Hematopoietic multipotent progenitor cell treated with erythropoietin and hydrocortisone succinate and interleukin-3 and kit ligand, for 15 days (in vitro differentiated cells): ENCODE measurements at regions not wholly inside any gene's neighbourhood (a gene's known extent, or its start where the extent isn't known, plus 50 kb on each side); places are given as distances from the start of the nearest gene placed in this dataset.
A peak's percentile ranks its signal among the peaks of the same experiment; 100 is the strongest.
"Not testable (repeated sequence)": the region's sequence is repeated elsewhere in the genome, so short reads cannot be mapped to it uniquely, and the experiment has no call there.

Experiments
- DNase-seq: peaks from one replicate; pipeline ENCODE4 v3.0.0-alpha.2; 2015; ENCODE audit warnings: low spot score

- no peak for DNase-seq
Observed at GRCh38 chr9:102164247-102164646, 425.8 kb upstream of the GRIN3A start.

GRCh38 chr9:102153081-102153480, 414.6 kb upstream of the GRIN3A start:
- DNase-seq = not testable (repeated sequence)

GRCh38 chr9:102135768-102136167, 397.3 kb upstream of the GRIN3A start:
- DNase-seq = no peak

- DNase-seq = no peak
Observed at GRCh38 chr9:102124465-102124864, 386.0 kb upstream of the GRIN3A start.

- no peak for DNase-seq
Observed at GRCh38 chr9:102114557-102114956, 376.1 kb upstream of the GRIN3A start.

- DNase-seq = no peak
Observed at GRCh38 chr9:102113191-102113590, 374.7 kb upstream of the GRIN3A start.

GRCh38 chr9:102106439-102106838, 368.0 kb upstream of the GRIN3A start:
- DNase-seq = peak; percentile 13

GRCh38 chr9:102101723-102102122, 363.3 kb upstream of the GRIN3A start:
- DNase-seq = no peak

GRCh38 chr9:102087141-102087540, 348.7 kb upstream of the GRIN3A start:
- no peak for DNase-seq

GRCh38 chr9:102085548-102085947, 347.1 kb upstream of the GRIN3A start:
- no peak for DNase-seq

- no peak for DNase-seq
Observed at GRCh38 chr9:102072059-102072764, 333.8 kb upstream of the GRIN3A start.

- no peak for DNase-seq
Observed at GRCh38 chr9:102069969-102070368, 331.5 kb upstream of the GRIN3A start.

GRCh38 chr9:102054811-102055210, 316.4 kb upstream of the GRIN3A start:
- DNase-seq = no peak

GRCh38 chr9:102049586-102050246, 311.3 kb upstream of the GRIN3A start:
- DNase-seq = no peak

- no peak for DNase-seq
Observed at GRCh38 chr9:102047549-102047948, 309.1 kb upstream of the GRIN3A start.

- DNase-seq = no peak
Observed at GRCh38 chr9:102044133-102044532, 305.7 kb upstream of the GRIN3A start.

- no peak for DNase-seq
Observed at GRCh38 chr9:102038006-102038405, 299.6 kb upstream of the GRIN3A start.

GRCh38 chr9:102035929-102036328, 297.5 kb upstream of the GRIN3A start:
- no peak for DNase-seq

- no peak for DNase-seq
Observed at GRCh38 chr9:102032614-102033013, 294.2 kb upstream of the GRIN3A start.

GRCh38 chr9:102000956-102001355, 262.5 kb upstream of the GRIN3A start:
- DNase-seq = no peak

GRCh38 chr9:101999441-101999840, 261.0 kb upstream of the GRIN3A start:
- no peak for DNase-seq

GRCh38 chr9:101995231-101995630, 256.8 kb upstream of the GRIN3A start:
- no peak for DNase-seq

GRCh38 chr9:101993771-101994170, 255.3 kb upstream of the GRIN3A start:
- no peak for DNase-seq

- no peak for DNase-seq
Observed at GRCh38 chr9:101991926-101992325, 253.5 kb upstream of the GRIN3A start.
